B cell (primary cell): ENCODE measurements at regions not wholly inside any gene's neighbourhood (a gene's known extent, or its start where the extent isn't known, plus 50 kb on each side); places are given as distances from the start of the nearest gene placed in this dataset.

Experiments
- CTCF ChIP-seq: fragments of 200-600 bp; IDR thresholded peaks from one replicate; pipeline ENCODE4 v1.8.0; 2022; ENCODE audit warnings: antibody characterized with exemption, mild to moderate bottlenecking
- EZH2 ChIP-seq: IDR thresholded peaks from 2 replicates; pipeline ENCODE4 v1.6.1; 2012; ENCODE audit warnings: borderline replicate concordance, low read depth, mild to moderate bottlenecking, moderate library complexity, low read length; ENCODE audit not compliant: insufficient read depth, poor library complexity, severe bottlenecking

- TF ChIP-seq CTCF (no peak), EZH2 (no peak)
Observed at GRCh38 chr18:1526991-1527390, 622.3 kb downstream of the ADCYAP1 start.
